ENCODE measurements at regions not wholly inside any gene's neighbourhood (a gene's known extent, or its start where the extent isn't known, plus 50 kb on each side); places are given as distances from the start of the nearest gene placed in this dataset.

GRCh38 chrX:95716841-95717240 lies 967.8 kb upstream of the DIAPH2 start:
- no peaks in the 10 kb centered on the region for H3K4me1 ChIP-seq
- TF ChIP-seq CTCF (IDR thresholded peaks at IDR 0.05): no peak
- no peaks in the 10 kb centered on the region for H3K27me3 ChIP-seq (ENCODE audit: low read depth)
- intact Hi-C loops (cut with DNase I): no loop called here
- H3K36me3 ChIP-seq: no peaks in the 10 kb centered on the region
- no peaks in the 10 kb centered on the region for H3K9me3 ChIP-seq
- H3K4me3 ChIP-seq: no peak overlapping the region
- DNase-seq: no peak
- ATAC-seq: no peak
- no peak overlapping the region for H3K27ac ChIP-seq

GRCh38 chrX:95718746-95719145 lies 965.9 kb upstream of the DIAPH2 start:
- no peak for TF ChIP-seq CTCF (IDR thresholded peaks at IDR 0.05)
- no peaks in the 10 kb centered on the region for H3K36me3 ChIP-seq
- no peak for DNase-seq
- ATAC-seq: no peak
- no peak overlapping the region for H3K27ac ChIP-seq
- H3K4me3 ChIP-seq: no peak overlapping the region
- no peaks in the 10 kb centered on the region for H3K9me3 ChIP-seq
- intact Hi-C loops (cut with DNase I): no loop called here
- no peaks in the 10 kb centered on the region for H3K4me1 ChIP-seq
- no peaks in the 10 kb centered on the region for H3K27me3 ChIP-seq (ENCODE audit: low read depth)

GRCh38 chrX:95721011-95721410 lies 963.6 kb upstream of the DIAPH2 start:
- ATAC-seq (no peak), DNase-seq (no peak)
- no peak overlapping the region for H3K4me3 ChIP-seq
- intact Hi-C loops (cut with DNase I): no loop called here
- H3K4me1 ChIP-seq: no peaks in the 10 kb centered on the region
- no peak for TF ChIP-seq CTCF (IDR thresholded peaks at IDR 0.05)
- no peaks in the 10 kb centered on the region for H3K9me3 ChIP-seq
- no peak overlapping the region for H3K27ac ChIP-seq
- no peaks in the 10 kb centered on the region for H3K36me3 ChIP-seq
- no peaks in the 10 kb centered on the region for H3K27me3 ChIP-seq (ENCODE audit: low read depth)

- no peak for DNase-seq
- H3K27me3 ChIP-seq (ENCODE audit: low read depth): no peaks in the 10 kb centered on the region
- intact Hi-C loops (cut with DNase I): no loop called here
Observed at GRCh38 chrX:95728446-95728845, 956.2 kb upstream of the DIAPH2 start.

GRCh38 chrX:95729401-95729800 lies 955.2 kb upstream of the DIAPH2 start:
- Histone ChIP-seq H3K9me3 (no peaks in the 10 kb centered on the region), H3K27me3 (ENCODE audit: low read depth) (no peaks in the 10 kb centered on the region), H3K4me1 (no peaks in the 10 kb centered on the region), H3K27ac (no peak overlapping the region), H3K4me3 (no peak overlapping the region), H3K36me3 (no peaks in the 10 kb centered on the region)
- no peak for TF ChIP-seq CTCF (IDR thresholded peaks at IDR 0.05)
- no peak for ATAC-seq
- DNase-seq: no peak
- intact Hi-C loops (cut with DNase I): no loop called here

More at GRCh38 chrX:95728446-95728845, 956.2 kb upstream of the DIAPH2 start:
- Histone ChIP-seq H3K36me3 (no peaks in the 10 kb centered on the region), H3K27ac (no peak overlapping the region), H3K4me1 (no peaks in the 10 kb centered on the region), H3K9me3 (no peaks in the 10 kb centered on the region), H3K4me3 (no peak overlapping the region)
- TF ChIP-seq CTCF (IDR thresholded peaks at IDR 0.05): no peak
- no peak for ATAC-seq

- DNase-seq (no peak), ATAC-seq (no peak)
- TF ChIP-seq CTCF (IDR thresholded peaks at IDR 0.05): no peak
- intact Hi-C loops (cut with DNase I): no loop called here
- no peaks in the 10 kb centered on the region for H3K27me3 ChIP-seq (ENCODE audit: low read depth)
- no peak overlapping the region for H3K27ac ChIP-seq
- H3K36me3 ChIP-seq: no peaks in the 10 kb centered on the region
- H3K9me3 ChIP-seq: no peaks in the 10 kb centered on the region
- H3K4me3 ChIP-seq: no peak overlapping the region
- H3K4me1 ChIP-seq: no peaks in the 10 kb centered on the region
Observed at GRCh38 chrX:95733426-95733825, 951.2 kb upstream of the DIAPH2 start.
